ENCODE measurements at regions not wholly inside any gene's neighbourhood (a gene's known extent, or its start where the extent isn't known, plus 50 kb on each side); places are given as distances from the start of the nearest gene placed in this dataset.
A peak's percentile ranks its signal among the peaks of the same experiment; 100 is the strongest.

- H3K4me3 ChIP-seq (ENCODE audit: control insufficient read depth, low read depth, low read length) = no peak overlapping the region
- DNase-seq (ENCODE audit: low read depth) = no peak
- TF ChIP-seq, protein P1, sequence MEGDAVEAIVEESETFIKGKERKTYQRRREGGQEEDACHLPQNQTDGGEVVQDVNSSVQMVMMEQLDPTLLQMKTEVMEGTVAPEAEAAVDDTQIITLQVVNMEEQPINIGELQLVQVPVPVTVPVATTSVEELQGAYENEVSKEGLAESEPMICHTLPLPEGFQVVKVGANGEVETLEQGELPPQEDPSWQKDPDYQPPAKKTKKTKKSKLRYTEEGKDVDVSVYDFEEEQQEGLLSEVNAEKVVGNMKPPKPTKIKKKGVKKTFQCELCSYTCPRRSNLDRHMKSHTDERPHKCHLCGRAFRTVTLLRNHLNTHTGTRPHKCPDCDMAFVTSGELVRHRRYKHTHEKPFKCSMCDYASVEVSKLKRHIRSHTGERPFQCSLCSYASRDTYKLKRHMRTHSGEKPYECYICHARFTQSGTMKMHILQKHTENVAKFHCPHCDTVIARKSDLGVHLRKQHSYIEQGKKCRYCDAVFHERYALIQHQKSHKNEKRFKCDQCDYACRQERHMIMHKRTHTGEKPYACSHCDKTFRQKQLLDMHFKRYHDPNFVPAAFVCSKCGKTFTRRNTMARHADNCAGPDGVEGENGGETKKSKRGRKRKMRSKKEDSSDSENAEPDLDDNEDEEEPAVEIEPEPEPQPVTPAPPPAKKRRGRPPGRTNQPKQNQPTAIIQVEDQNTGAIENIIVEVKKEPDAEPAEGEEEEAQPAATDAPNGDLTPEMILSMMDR (conservative IDR thresholded peaks at IDR 0.05; ENCODE audit: control insufficient read depth, insufficient read depth, low read depth, low read length) = no peak
Measured at GRCh38 chr6:169839029-169839481, 87.6 kb downstream of the ERMARD start.

DNA sequence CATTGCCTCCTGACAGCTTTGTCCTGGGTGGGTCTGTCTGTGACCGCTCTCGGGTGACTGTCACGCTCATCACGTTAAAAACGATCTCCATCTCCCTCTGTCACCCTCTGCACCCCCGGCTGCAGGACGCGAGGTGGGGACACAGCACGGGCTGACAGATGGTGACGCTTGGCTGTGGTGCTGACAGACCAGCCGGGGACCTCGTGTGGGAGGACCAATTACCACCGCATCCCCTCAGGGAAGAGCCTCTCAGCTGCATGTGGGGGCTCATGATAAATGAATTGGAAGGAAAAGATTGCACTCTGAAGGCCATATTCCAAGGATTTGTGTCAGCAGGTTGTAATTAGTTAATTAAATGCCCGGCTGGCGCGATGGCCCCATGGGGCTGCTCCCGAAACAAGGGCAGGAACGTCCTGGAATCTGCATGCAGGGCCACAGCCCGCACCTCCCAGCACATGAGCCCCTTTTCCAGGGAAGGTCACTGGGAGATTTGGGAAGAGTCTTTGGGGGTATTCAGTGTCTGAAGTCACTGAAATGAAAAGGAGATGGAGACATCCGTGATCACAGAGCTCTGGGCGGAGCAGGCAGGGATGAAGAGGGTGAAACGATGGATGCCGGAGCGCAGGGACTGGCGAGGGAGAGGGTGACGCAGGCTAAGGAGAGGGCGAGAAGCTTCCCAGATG is 87.1 kb downstream of the ERMARD start:
- TF ChIP-seq, protein P1 (conservative IDR thresholded peaks at IDR 0.05; ENCODE audit: control insufficient read depth, insufficient read depth, low read depth, low read length) = no peak
- H3K4me3 ChIP-seq (ENCODE audit: control insufficient read depth, low read depth, low read length) = no peak overlapping the region
- no peak for DNase-seq (ENCODE audit: low read depth)

- DNase-seq (ENCODE audit: low read depth) = no peak
- H3K4me3 ChIP-seq (ENCODE audit: control insufficient read depth, low read depth, low read length) = no peak overlapping the region
- TF ChIP-seq, protein P1 (conservative IDR thresholded peaks at IDR 0.05; ENCODE audit: control insufficient read depth, insufficient read depth, low read depth, low read length) = no peak
Measured at GRCh38 chr6:169837529-169838250, 86.3 kb downstream of the ERMARD start.

GRCh38 chr6:169833258-169833794 is 81.9 kb downstream of the ERMARD start:
- H3K4me3 ChIP-seq (ENCODE audit: control insufficient read depth, low read depth, low read length) = no peak overlapping the region
- peak; percentile 15 for DNase-seq (ENCODE audit: low read depth)
- TF ChIP-seq, protein P1 (conservative IDR thresholded peaks at IDR 0.05; ENCODE audit: control insufficient read depth, insufficient read depth, low read depth, low read length) = no peak

DNA sequence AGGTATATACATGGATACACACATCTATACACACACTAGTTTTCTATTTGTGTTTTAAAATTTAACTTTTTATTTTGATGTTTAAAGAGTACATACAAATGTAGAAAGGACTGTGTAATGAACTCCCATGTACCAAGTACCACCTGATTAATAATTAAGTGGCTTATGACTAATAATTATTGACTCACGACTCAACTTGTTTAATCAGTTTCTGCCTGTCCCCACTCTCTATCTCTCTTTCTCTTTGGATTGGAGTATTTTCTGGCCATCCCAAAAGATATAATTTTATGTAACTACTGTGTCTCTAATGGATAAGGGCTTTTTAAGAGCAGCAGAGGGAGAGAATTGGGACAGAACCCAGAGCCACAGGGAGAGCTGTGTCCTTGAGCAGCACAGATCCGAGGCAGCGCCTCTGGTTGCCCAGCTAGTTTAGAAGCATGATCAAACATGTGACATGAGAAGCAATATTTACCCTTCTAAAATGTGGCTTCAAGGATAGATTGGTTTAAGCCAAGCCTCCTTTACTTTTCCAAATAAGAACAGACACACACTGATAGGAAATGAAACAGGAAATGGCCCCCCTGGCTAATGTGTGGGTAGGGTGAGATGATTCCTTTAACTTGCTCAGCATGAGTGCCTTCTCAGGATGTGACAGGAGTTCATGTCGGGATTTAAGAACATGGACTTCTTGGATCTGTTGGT is 81.0 kb downstream of the ERMARD start:
- DNase-seq (ENCODE audit: low read depth) = peak; percentile 4
- H3K4me3 ChIP-seq (ENCODE audit: control insufficient read depth, low read depth, low read length) = no peak overlapping the region
- TF ChIP-seq, protein P1 (conservative IDR thresholded peaks at IDR 0.05; ENCODE audit: control insufficient read depth, insufficient read depth, low read depth, low read length) = no peak

DNA sequence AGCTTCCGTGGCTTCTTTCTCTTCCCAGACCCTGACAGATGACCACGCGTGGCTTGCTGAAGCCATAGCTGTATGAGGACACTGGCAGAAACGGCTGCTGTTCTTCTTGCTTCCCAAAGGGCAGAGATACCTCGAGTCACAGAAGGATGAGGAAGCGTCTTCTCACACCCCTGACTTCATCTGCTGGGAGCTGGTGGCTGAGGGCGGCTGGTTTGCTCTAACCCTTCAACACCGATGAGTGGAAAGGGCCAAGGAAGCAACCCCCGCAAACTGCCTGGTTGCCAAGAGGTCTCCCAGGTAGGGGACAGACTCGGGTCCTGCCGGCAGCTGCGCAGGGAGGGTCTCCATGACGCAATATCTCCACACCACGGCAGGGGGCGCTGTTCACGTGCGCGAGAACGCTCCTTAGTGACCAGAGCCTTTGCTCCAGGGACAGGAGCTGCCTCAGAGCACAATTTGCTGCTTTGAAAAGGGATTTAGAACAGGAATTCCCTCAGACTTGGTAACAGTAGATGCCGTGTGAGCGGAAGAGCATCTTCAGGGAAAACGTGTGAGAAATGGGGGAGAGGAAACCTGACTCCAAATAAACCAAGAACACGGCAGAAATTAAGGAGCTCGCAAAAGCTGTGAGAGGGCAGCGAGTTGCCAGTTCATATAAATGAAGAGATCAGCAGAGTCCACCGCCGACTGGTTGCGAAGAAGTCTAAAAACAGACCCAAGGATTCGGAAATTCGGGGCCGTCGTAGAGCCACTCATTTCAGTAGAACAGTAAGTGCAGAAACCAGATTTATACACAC is 80.2 kb downstream of the ERMARD start:
- peak; percentile 49 for DNase-seq (ENCODE audit: low read depth)
- H3K4me3 ChIP-seq (ENCODE audit: control insufficient read depth, low read depth, low read length) = no peak overlapping the region
- TF ChIP-seq, protein P1 (conservative IDR thresholded peaks at IDR 0.05; ENCODE audit: control insufficient read depth, insufficient read depth, low read depth, low read length) = peak; percentile 87

Data from fibroblast of mammary gland (primary cell).